ENCODE measurements at regions not wholly inside any gene's neighbourhood (a gene's known extent, or its start where the extent isn't known, plus 50 kb on each side); places are given as distances from the start of the nearest gene placed in this dataset.

DNA sequence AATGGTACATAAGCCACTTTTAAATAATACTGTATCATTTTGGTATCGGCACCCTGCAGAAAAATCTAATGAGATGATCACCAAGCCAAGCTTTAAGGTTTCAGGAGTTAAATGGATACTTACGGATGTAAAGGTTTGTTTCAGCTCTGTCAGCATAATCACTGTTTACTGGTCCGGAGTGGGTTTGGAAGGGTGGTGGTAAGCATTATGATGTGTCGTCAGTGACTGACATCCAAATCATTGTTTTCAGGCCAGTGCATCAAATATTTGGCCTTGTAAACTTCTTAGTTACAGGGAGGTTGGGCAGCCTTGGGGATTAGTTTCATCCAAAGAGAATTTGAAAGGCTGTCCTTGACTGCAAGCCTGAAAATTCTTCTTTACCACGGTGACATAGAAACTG is 50.0 kb upstream of the ATL2 start:
- DNase-seq (ENCODE audit: low read depth in 1 of 2, low spot score in 1 of 2) = no peak

Measured in activated T-helper 1 cell treated with anti-CD3 and anti-CD28 coated beads, Interleukin-2, amount 50 U/mL, for 16 hours (primary cell).